ENCODE measurements at regions not wholly inside any gene's neighbourhood (a gene's known extent, or its start where the extent isn't known, plus 50 kb on each side); places are given as distances from the start of the nearest gene placed in this dataset.
"Not testable (repeated sequence)": the region's sequence is repeated elsewhere in the genome, so short reads cannot be mapped to it uniquely, and the experiment has no call there.

GRCh38 chr2:14977021-14977420 lies 344.5 kb downstream of the LRATD1 start:
- Histone ChIP-seq H3K4me1 (ENCODE audit: control insufficient read depth, insufficient read depth, low read length) (no peaks in the 10 kb centered on the region), H3K4me3 (ENCODE audit: low read length) (no peak overlapping the region), H3K27me3 (ENCODE audit: control insufficient read depth, insufficient read depth, low read length) (no peaks in the 10 kb centered on the region), H3K36me3 (ENCODE audit: control insufficient read depth, insufficient read depth, low read length) (no peaks in the 10 kb centered on the region), H3K9ac (ENCODE audit: low read length) (no peak overlapping the region), H3K27ac (ENCODE audit: low read depth, low read length) (no peak overlapping the region)

GRCh38 chr2:14978845-14979244 lies 346.3 kb downstream of the LRATD1 start:
- Histone ChIP-seq H3K9ac (ENCODE audit: low read length) (no peak overlapping the region), H3K36me3 (ENCODE audit: control insufficient read depth, insufficient read depth, low read length) (no peaks in the 10 kb centered on the region), H3K27me3 (ENCODE audit: control insufficient read depth, insufficient read depth, low read length) (no peaks in the 10 kb centered on the region), H3K4me3 (ENCODE audit: low read length) (no peak overlapping the region), H3K27ac (ENCODE audit: low read depth, low read length) (no peak overlapping the region), H3K4me1 (ENCODE audit: control insufficient read depth, insufficient read depth, low read length) (no peaks in the 10 kb centered on the region)

- Histone ChIP-seq H3K9ac (ENCODE audit: low read length) (no peak overlapping the region), H3K36me3 (ENCODE audit: control insufficient read depth, insufficient read depth, low read length) (no peaks in the 10 kb centered on the region), H3K27me3 (ENCODE audit: control insufficient read depth, insufficient read depth, low read length) (no peaks in the 10 kb centered on the region), H3K27ac (ENCODE audit: low read depth, low read length) (no peak overlapping the region), H3K4me3 (ENCODE audit: low read length) (no peak overlapping the region), H3K4me1 (ENCODE audit: control insufficient read depth, insufficient read depth, low read length) (no peaks in the 10 kb centered on the region)
These were observed 350.3 kb downstream of the LRATD1 start for GRCh38 chr2:14982790-14983189.

GRCh38 chr2:14988600-14988999 lies 356.1 kb downstream of the LRATD1 start:
- Histone ChIP-seq H3K4me3 (ENCODE audit: low read length) (no peak overlapping the region), H3K27me3 (ENCODE audit: control insufficient read depth, insufficient read depth, low read length) (no peaks in the 10 kb centered on the region)

GRCh38 chr2:14991723-14992122 lies 359.2 kb downstream of the LRATD1 start:
- Histone ChIP-seq H3K36me3 (ENCODE audit: control insufficient read depth, insufficient read depth, low read length) (no peaks in the 10 kb centered on the region), H3K27me3 (ENCODE audit: control insufficient read depth, insufficient read depth, low read length) (no peaks in the 10 kb centered on the region), H3K4me3 (ENCODE audit: low read length) (no peak overlapping the region), H3K9ac (ENCODE audit: low read length) (no peak overlapping the region), H3K4me1 (ENCODE audit: control insufficient read depth, insufficient read depth, low read length) (no peaks in the 10 kb centered on the region), H3K27ac (ENCODE audit: low read depth, low read length) (no peak overlapping the region)

More at GRCh38 chr2:14988600-14988999, 356.1 kb downstream of the LRATD1 start:
- Histone ChIP-seq H3K36me3 (ENCODE audit: control insufficient read depth, insufficient read depth, low read length) (no peaks in the 10 kb centered on the region), H3K27ac (ENCODE audit: low read depth, low read length) (no peak overlapping the region), H3K4me1 (ENCODE audit: control insufficient read depth, insufficient read depth, low read length) (no peaks in the 10 kb centered on the region), H3K9ac (ENCODE audit: low read length) (no peak overlapping the region)

GRCh38 chr2:14994721-14995120 lies 362.2 kb downstream of the LRATD1 start:
- H3K9ac ChIP-seq (ENCODE audit: low read length), result no peak overlapping the region
- H3K4me3 ChIP-seq (ENCODE audit: low read length), result no peak overlapping the region
- no peak overlapping the region for H3K27ac ChIP-seq (ENCODE audit: low read depth, low read length)
- H3K4me1 ChIP-seq (ENCODE audit: control insufficient read depth, insufficient read depth, low read length), result no peaks in the 10 kb centered on the region
- no peaks in the 10 kb centered on the region for H3K27me3 ChIP-seq (ENCODE audit: control insufficient read depth, insufficient read depth, low read length)
- no peaks in the 10 kb centered on the region for H3K36me3 ChIP-seq (ENCODE audit: control insufficient read depth, insufficient read depth, low read length)

- Histone ChIP-seq H3K4me3 (ENCODE audit: low read length) (no peak overlapping the region), H3K4me1 (ENCODE audit: control insufficient read depth, insufficient read depth, low read length) (no peaks in the 10 kb centered on the region), H3K36me3 (ENCODE audit: control insufficient read depth, insufficient read depth, low read length) (no peaks in the 10 kb centered on the region), H3K9ac (ENCODE audit: low read length) (no peak overlapping the region), H3K27me3 (ENCODE audit: control insufficient read depth, insufficient read depth, low read length) (no peaks in the 10 kb centered on the region), H3K27ac (ENCODE audit: low read depth, low read length) (no peak overlapping the region)
These were observed 364.0 kb downstream of the LRATD1 start for GRCh38 chr2:14996351-14997014.

- no peaks in the 10 kb centered on the region for H3K27me3 ChIP-seq (ENCODE audit: control insufficient read depth, insufficient read depth, low read length)
- no peaks in the 10 kb centered on the region for H3K4me1 ChIP-seq (ENCODE audit: control insufficient read depth, insufficient read depth, low read length)
- H3K4me3 ChIP-seq (ENCODE audit: low read length), result no peak overlapping the region
- H3K27ac ChIP-seq (ENCODE audit: low read depth, low read length), result no peak overlapping the region
- no peak overlapping the region for H3K9ac ChIP-seq (ENCODE audit: low read length)
- no peaks in the 10 kb centered on the region for H3K36me3 ChIP-seq (ENCODE audit: control insufficient read depth, insufficient read depth, low read length)
These were observed 366.0 kb downstream of the LRATD1 start for GRCh38 chr2:14998546-14998945.

- H3K9ac ChIP-seq (ENCODE audit: low read length), result no peak overlapping the region
- H3K27ac ChIP-seq (ENCODE audit: low read depth, low read length), result no peak overlapping the region
- no peaks in the 10 kb centered on the region for H3K36me3 ChIP-seq (ENCODE audit: control insufficient read depth, insufficient read depth, low read length)
- no peaks in the 10 kb centered on the region for H3K27me3 ChIP-seq (ENCODE audit: control insufficient read depth, insufficient read depth, low read length)
- H3K4me1 ChIP-seq (ENCODE audit: control insufficient read depth, insufficient read depth, low read length), result no peaks in the 10 kb centered on the region
- no peak overlapping the region for H3K4me3 ChIP-seq (ENCODE audit: low read length)
These were observed 366.7 kb downstream of the LRATD1 start for GRCh38 chr2:14999114-14999661.

GRCh38 chr2:15002519-15002918 lies 370.0 kb downstream of the LRATD1 start:
- H3K27me3 ChIP-seq (ENCODE audit: control insufficient read depth, insufficient read depth, low read length); H3K4me1 ChIP-seq (ENCODE audit: control insufficient read depth, insufficient read depth, low read length); H3K4me3 ChIP-seq (ENCODE audit: low read length); H3K27ac ChIP-seq (ENCODE audit: low read depth, low read length); H3K36me3 ChIP-seq (ENCODE audit: control insufficient read depth, insufficient read depth, low read length); H3K9ac ChIP-seq (ENCODE audit: low read length): not testable (repeated sequence)

- no peaks in the 10 kb centered on the region for H3K27me3 ChIP-seq (ENCODE audit: control insufficient read depth, insufficient read depth, low read length)
These were observed 374.1 kb downstream of the LRATD1 start for GRCh38 chr2:15006667-15007066.

GRCh38 chr2:15009681-15010080 lies 377.2 kb downstream of the LRATD1 start:
- Histone ChIP-seq H3K36me3 (ENCODE audit: control insufficient read depth, insufficient read depth, low read length) (no peaks in the 10 kb centered on the region), H3K27me3 (ENCODE audit: control insufficient read depth, insufficient read depth, low read length) (no peaks in the 10 kb centered on the region), H3K4me3 (ENCODE audit: low read length) (no peak overlapping the region), H3K27ac (ENCODE audit: low read depth, low read length) (no peak overlapping the region), H3K9ac (ENCODE audit: low read length) (no peak overlapping the region), H3K4me1 (ENCODE audit: control insufficient read depth, insufficient read depth, low read length) (no peaks in the 10 kb centered on the region)

More at GRCh38 chr2:15006667-15007066, 374.1 kb downstream of the LRATD1 start:
- no peak overlapping the region for H3K27ac ChIP-seq (ENCODE audit: low read depth, low read length)
- no peak overlapping the region for H3K4me3 ChIP-seq (ENCODE audit: low read length)
- H3K9ac ChIP-seq (ENCODE audit: low read length), result no peak overlapping the region
- no peaks in the 10 kb centered on the region for H3K36me3 ChIP-seq (ENCODE audit: control insufficient read depth, insufficient read depth, low read length)
- no peaks in the 10 kb centered on the region for H3K4me1 ChIP-seq (ENCODE audit: control insufficient read depth, insufficient read depth, low read length)

GRCh38 chr2:15010346-15010745 lies 377.8 kb downstream of the LRATD1 start:
- Histone ChIP-seq H3K27ac (ENCODE audit: low read depth, low read length) (no peak overlapping the region), H3K4me3 (ENCODE audit: low read length) (no peak overlapping the region), H3K4me1 (ENCODE audit: control insufficient read depth, insufficient read depth, low read length) (no peaks in the 10 kb centered on the region), H3K36me3 (ENCODE audit: control insufficient read depth, insufficient read depth, low read length) (no peaks in the 10 kb centered on the region), H3K27me3 (ENCODE audit: control insufficient read depth, insufficient read depth, low read length) (no peaks in the 10 kb centered on the region), H3K9ac (ENCODE audit: low read length) (no peak overlapping the region)
